GM18909 (cell line): ENCODE measurements at regions not wholly inside any gene's neighbourhood (a gene's known extent, or its start where the extent isn't known, plus 50 kb on each side); places are given as distances from the start of the nearest gene placed in this dataset.

Experiments used
- ATAC-seq: cut with Tn5 transposase; IDR thresholded peaks from one replicate; pipeline ENCODE4 v1.9.1; 2021; ENCODE audit warnings: mild to moderate bottlenecking; ENCODE audit not compliant: unreplicated experiment, poor library complexity

- no peak for ATAC-seq
Observed at GRCh38 chr22:48743601-48744282, 1083.9 kb downstream of the BRD1 start.

- no peak for ATAC-seq
Observed at GRCh38 chr22:48742556-48743343, 1084.9 kb downstream of the BRD1 start.

- ATAC-seq: no peak
Observed at GRCh38 chr22:48742191-48742555, 1085.5 kb downstream of the BRD1 start.

- ATAC-seq: no peak
Observed at GRCh38 chr22:48741540-48741939, 1086.1 kb downstream of the BRD1 start.

GRCh38 chr22:48740731-48741405, 1086.8 kb downstream of the BRD1 start:
- no peak for ATAC-seq

- ATAC-seq: no peak
Observed at GRCh38 chr22:48740086-48740730, 1087.5 kb downstream of the BRD1 start.

- ATAC-seq: no peak
Observed at GRCh38 chr22:48739348-48740085, 1088.2 kb downstream of the BRD1 start.

- no peak for ATAC-seq
Observed at GRCh38 chr22:48738204-48738980, 1089.3 kb downstream of the BRD1 start.

GRCh38 chr22:48737461-48738203, 1090.0 kb downstream of the BRD1 start:
- ATAC-seq: no peak

GRCh38 chr22:48736593-48737460, 1090.8 kb downstream of the BRD1 start:
- no peak for ATAC-seq

- no peak for ATAC-seq
Observed at GRCh38 chr22:48734961-48735360, 1092.7 kb downstream of the BRD1 start.

GRCh38 chr22:48734359-48734758, 1093.3 kb downstream of the BRD1 start:
- ATAC-seq: no peak

GRCh38 chr22:48729499-48730171, 1098.0 kb downstream of the BRD1 start:
- ATAC-seq: no peak

GRCh38 chr22:48727454-48728058, 1100.1 kb downstream of the BRD1 start:
- ATAC-seq: no peak

- no peak for ATAC-seq
Observed at GRCh38 chr22:48724899-48725298, 1102.8 kb downstream of the BRD1 start.

GRCh38 chr22:48722661-48723060, 1105.0 kb downstream of the BRD1 start:
- ATAC-seq: no peak

- no peak for ATAC-seq
Observed at GRCh38 chr22:48721395-48721669, 1106.3 kb downstream of the BRD1 start.
